ENCODE measurements at regions not wholly inside any gene's neighbourhood (a gene's known extent, or its start where the extent isn't known, plus 50 kb on each side); places are given as distances from the start of the nearest gene placed in this dataset.

GRCh38 chr6:148053209-148053608 lies 289.4 kb upstream of the SASH1 start:
- no peak for DNase-seq (ENCODE audit: low spot score)

DNA sequence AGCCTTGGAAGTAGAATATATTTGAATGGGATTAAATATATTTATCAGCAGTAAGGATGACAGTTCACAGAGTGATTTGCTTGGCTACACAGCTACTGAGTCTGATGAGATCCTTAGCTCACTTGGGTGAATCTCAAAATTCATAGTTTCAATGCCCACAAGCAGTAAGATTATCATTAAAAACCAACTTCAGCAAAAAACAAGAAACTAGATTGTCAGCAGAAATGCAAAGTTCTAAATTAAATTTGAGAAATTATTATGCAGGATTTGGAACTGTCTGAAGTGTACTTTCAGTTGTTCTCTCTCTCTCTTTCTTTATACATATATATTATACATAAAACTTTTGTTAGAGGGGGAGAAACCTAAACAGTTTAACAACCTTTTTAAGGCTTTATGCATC lies 288.8 kb upstream of the SASH1 start:
- DNase-seq (ENCODE audit: low spot score): no peak

GRCh38 chr6:148054219-148054618 lies 288.4 kb upstream of the SASH1 start:
- DNase-seq (ENCODE audit: low spot score): no peak

- DNase-seq (ENCODE audit: low spot score): no peak
Observed at GRCh38 chr6:148055419-148055818, 287.2 kb upstream of the SASH1 start.

DNA sequence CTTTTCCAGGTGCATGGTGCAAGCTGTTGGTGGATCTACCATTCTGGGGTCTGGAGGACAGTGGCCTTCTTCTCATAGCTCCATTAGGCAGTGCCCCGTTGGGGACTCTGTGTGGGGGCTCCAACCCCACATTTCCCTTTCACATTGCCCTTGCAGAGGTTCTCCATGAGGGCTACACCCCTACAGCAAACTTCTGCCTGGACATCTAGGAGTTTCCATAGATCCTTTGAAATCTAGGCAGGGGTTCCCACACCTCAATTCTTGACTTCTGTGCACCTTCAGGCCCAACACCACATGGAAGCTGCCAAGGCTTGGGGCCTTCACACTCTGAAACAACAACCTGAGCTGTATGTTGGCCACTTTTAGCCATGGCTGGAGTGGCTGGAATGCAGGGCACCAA lies 282.8 kb upstream of the SASH1 start:
- no peak for DNase-seq (ENCODE audit: low spot score)

GRCh38 chr6:148064406-148065134 lies 278.1 kb upstream of the SASH1 start:
- no peak for DNase-seq (ENCODE audit: low spot score)

GRCh38 chr6:148068437-148069061 lies 274.1 kb upstream of the SASH1 start:
- DNase-seq (ENCODE audit: low spot score): no peak

- DNase-seq (ENCODE audit: low spot score): no peak
Observed at GRCh38 chr6:148069256-148069655, 273.4 kb upstream of the SASH1 start.

GRCh38 chr6:148074291-148074690 lies 268.3 kb upstream of the SASH1 start:
- no peak for DNase-seq (ENCODE audit: low spot score)

GRCh38 chr6:148074738-148075137 lies 267.9 kb upstream of the SASH1 start:
- DNase-seq (ENCODE audit: low spot score): no peak

DNA sequence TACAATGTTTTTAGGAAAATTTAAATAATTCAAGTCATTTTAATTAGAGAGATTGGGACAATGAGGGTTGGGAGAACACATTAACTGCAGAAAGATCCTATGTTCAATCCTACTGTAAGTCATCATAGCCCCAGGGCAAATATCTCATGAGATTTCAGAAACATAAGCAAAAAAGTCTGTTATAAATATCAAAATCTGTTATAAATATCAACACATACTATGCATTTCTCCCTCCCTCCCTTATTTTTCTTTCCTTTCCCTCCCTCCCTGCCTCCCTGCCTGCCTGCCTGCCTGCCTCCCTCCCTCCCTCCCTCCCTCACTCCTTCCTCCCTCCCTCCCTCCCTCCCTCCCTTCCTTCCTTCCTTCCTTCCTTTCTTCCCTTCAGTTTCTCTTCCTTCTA lies 267.3 kb upstream of the SASH1 start:
- no peak for DNase-seq (ENCODE audit: low spot score)

GRCh38 chr6:148076051-148076450 lies 266.6 kb upstream of the SASH1 start:
- DNase-seq (ENCODE audit: low spot score): no peak

- DNase-seq (ENCODE audit: low spot score): no peak
Observed at GRCh38 chr6:148080315-148080714, 262.3 kb upstream of the SASH1 start.

GRCh38 chr6:148081076-148081475 lies 261.6 kb upstream of the SASH1 start:
- DNase-seq (ENCODE audit: low spot score): no peak

GRCh38 chr6:148082044-148082443 lies 260.6 kb upstream of the SASH1 start:
- no peak for DNase-seq (ENCODE audit: low spot score)

GRCh38 chr6:148082696-148083095 lies 259.9 kb upstream of the SASH1 start:
- DNase-seq (ENCODE audit: low spot score): no peak

- no peak for DNase-seq (ENCODE audit: low spot score)
Observed at GRCh38 chr6:148085631-148086331, 256.9 kb upstream of the SASH1 start.

GRCh38 chr6:148086386-148086785 lies 256.3 kb upstream of the SASH1 start:
- no peak for DNase-seq (ENCODE audit: low spot score)

DNA sequence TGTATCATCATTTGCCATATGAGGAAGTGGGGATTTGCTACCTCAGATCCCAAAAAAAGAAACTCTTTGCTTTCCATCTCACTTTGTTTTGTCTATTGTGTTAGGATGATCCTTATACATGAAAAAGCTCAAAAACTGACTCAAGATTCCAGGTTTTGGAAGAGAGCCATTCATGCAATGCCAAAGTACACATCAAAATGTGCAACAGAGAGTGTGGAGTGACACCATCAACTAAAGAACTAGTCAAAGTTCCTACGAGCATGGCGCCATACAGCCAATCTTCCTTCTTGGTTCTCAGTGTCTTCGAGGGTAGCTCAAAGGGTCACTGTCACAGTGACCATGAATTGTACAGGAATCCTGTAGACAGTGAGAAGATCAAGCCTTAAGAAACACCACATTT lies 255.8 kb upstream of the SASH1 start:
- DNase-seq (ENCODE audit: low spot score): no peak

DNA sequence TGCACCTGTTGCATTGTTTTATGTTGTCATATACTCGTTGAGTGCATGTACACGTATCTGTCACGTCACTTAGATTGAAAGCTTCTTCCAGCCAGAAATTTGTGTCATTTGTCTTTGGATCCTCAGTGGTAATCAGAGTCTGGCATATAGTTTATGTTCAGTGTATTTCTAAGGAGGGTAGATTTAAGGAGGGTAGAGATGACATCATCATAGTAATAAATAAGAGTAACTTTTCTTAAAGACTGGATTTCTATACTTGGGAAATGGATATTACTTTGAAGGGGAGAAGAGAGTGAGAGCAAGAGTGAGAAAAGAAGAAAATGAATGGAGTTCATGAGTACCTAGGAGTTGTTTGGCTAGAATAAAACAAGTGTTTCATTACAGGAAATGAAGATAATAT lies 255.0 kb upstream of the SASH1 start:
- DNase-seq (ENCODE audit: low spot score): no peak

DNA sequence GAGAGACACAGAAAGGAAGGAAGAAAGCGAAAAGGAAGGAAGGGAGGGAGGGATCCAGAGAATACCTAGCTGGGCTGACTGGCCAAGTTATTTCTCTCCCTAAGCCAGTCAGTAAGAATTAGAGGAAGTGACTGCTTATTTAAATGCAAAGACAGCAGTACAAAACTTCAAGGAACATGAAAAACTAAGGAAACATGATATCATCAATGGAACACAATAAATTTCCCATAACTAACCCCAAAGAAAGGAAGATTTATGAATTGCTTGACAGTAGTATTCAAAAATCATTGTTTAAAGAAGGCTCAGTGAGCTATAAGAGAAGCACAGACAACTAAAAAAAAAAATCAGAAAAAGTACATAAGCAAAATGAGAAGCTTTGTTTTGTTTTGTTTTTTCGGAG lies 252.3 kb upstream of the SASH1 start:
- no peak for DNase-seq (ENCODE audit: low spot score)

- DNase-seq (ENCODE audit: low spot score): no peak
Observed at GRCh38 chr6:148091394-148091793, 251.2 kb upstream of the SASH1 start.

DNA sequence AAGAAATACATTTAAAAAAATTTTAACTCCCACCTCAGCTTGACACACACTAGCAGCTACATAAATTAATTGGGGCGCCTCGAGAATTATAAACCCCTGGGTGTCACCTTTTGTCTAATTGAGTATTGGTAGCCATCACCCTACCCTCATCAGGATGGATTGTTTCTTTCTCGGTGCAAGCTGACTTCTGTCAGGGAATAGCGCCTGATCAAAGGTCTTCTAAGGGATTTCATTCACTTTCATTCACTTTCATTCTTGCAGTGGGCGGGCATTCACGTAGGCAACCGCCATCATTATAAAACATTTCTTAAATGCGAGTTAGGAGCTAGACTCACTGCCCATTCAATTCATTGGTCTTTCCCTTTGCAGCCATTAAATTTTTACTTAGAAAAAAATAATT lies 239.2 kb upstream of the SASH1 start:
- DNase-seq (ENCODE audit: low spot score): no peak
